Choroid plexus epithelial cell (primary cell): ENCODE measurements at regions not wholly inside any gene's neighbourhood (a gene's known extent, or its start where the extent isn't known, plus 50 kb on each side); places are given as distances from the start of the nearest gene placed in this dataset.

ENCODE experiments used
- DNase-seq: peaks from one replicate; pipeline ENCODE4 v3.0.0-alpha.2; 2010; ENCODE audit warnings: low read depth
- H3K4me3 ChIP-seq: 2 replicates; pipeline ENCODE4 v1.5.1; 2011; ENCODE audit warnings: low read depth, mild to moderate bottlenecking, control low read depth, low read length, moderate library complexity
- TF ChIP-seq, protein P1 (sequence below): conservative IDR thresholded peaks from 2 replicates; pipeline ENCODE4 v1.5.1; 2011; ENCODE audit warnings: low read depth, mild to moderate bottlenecking, control low read depth, inconsistent platforms, low read length, moderate library complexity

- H3K4me3 ChIP-seq, result no peak overlapping the region
- TF ChIP-seq, protein P1, sequence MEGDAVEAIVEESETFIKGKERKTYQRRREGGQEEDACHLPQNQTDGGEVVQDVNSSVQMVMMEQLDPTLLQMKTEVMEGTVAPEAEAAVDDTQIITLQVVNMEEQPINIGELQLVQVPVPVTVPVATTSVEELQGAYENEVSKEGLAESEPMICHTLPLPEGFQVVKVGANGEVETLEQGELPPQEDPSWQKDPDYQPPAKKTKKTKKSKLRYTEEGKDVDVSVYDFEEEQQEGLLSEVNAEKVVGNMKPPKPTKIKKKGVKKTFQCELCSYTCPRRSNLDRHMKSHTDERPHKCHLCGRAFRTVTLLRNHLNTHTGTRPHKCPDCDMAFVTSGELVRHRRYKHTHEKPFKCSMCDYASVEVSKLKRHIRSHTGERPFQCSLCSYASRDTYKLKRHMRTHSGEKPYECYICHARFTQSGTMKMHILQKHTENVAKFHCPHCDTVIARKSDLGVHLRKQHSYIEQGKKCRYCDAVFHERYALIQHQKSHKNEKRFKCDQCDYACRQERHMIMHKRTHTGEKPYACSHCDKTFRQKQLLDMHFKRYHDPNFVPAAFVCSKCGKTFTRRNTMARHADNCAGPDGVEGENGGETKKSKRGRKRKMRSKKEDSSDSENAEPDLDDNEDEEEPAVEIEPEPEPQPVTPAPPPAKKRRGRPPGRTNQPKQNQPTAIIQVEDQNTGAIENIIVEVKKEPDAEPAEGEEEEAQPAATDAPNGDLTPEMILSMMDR, result no peak
- DNase-seq, result no peak
Measured at GRCh38 chr16:51876601-51876875, 670.4 kb downstream of the TOX3 start.

DNA sequence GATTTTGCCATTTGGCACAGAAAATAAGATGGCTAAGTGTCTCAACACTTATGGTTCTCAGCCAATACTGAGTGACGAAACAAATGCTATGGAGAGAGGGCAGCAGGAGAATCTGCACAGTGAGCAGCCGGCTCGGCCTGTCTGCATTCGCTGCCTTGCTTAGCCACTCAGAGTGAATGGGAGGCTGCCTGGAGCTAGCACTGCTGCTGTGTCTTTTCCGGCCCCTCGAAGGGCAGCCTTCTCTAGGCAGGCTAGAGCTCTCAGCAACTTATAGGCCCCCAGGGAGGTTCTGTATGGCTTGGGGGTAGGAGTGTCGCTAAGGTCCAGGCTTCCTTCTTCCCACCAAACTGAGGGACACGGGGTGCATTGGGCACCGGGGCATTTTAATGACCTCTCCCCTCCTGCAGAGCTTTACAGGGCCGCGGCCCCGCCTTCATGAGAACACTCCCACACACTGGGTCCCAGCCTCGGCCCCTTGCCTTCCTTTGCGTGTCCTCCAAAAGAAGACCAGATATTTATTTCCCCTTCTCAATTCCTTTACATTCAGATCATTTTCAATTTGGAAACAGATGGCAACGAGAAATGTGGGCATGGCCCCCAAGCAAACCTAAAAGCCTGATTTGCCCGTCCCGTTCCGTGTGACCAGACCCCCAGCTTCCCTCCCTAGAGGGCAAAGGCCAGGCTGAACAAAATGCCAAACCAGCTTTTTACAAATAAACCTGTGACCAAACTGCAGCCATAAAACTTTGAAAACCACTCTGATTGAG is 670.9 kb downstream of the TOX3 start:
- H3K4me3 ChIP-seq, result no peak overlapping the region
- TF ChIP-seq, protein P1, result no peak
- DNase-seq, result no peak

- TF ChIP-seq, protein P1, result no peak
- H3K4me3 ChIP-seq, result no peak overlapping the region
- DNase-seq, result peak; percentile 42
Measured at GRCh38 chr16:51872524-51872923, 674.4 kb downstream of the TOX3 start.

- TF ChIP-seq, protein P1, result no peak
- H3K4me3 ChIP-seq, result no peak overlapping the region
- DNase-seq, result no peak
Measured at GRCh38 chr16:51870296-51870854, 676.6 kb downstream of the TOX3 start.

GRCh38 chr16:51869176-51869575 is 677.8 kb downstream of the TOX3 start:
- no peak overlapping the region for H3K4me3 ChIP-seq
- no peak for DNase-seq
- TF ChIP-seq, protein P1, result no peak

DNA sequence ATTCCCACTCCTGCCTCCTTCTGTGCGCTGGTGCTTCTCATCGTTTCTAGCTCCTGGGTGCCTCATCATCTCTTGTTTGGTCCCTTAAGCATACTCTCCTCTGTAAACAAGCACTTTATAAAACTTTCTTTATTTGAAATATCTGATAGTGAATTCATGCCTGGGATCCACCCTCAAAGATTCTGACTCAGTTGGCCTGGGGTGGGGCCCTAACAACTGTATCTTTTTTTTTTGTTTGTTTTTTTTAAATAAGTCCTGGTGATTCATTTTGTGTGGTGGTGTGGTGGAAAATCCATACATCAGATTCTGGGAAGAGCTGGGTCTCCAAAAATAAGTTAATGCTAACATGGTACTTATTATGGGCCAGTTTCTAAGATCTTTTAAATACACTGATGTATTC is 678.3 kb downstream of the TOX3 start:
- H3K4me3 ChIP-seq, result no peak overlapping the region
- no peak for DNase-seq
- TF ChIP-seq, protein P1, result no peak

- no peak for DNase-seq
- TF ChIP-seq, protein P1, result no peak
- no peak overlapping the region for H3K4me3 ChIP-seq
Measured at GRCh38 chr16:51867386-51868065, 679.4 kb downstream of the TOX3 start.
